ENCODE measurements at regions not wholly inside any gene's neighbourhood (a gene's known extent, or its start where the extent isn't known, plus 50 kb on each side); places are given as distances from the start of the nearest gene placed in this dataset.

DNA sequence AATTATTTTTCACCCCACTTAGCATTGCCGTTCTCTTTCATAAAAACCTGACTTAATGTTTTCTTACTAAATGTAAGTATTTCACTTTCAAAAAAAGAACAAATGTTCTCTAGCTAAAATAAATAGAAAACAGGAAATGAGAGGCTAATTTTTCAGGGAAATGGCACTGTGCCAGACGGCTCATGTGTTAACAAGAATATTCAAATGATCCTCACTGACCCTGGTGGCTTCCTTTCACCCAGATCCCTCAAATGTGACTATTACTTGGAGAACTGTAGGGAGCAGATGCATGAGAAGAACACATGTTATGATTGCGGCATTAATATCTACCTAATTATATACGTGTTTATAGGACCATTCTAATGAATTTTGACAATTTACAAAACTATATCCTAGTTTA, 827.7 kb downstream of the SOCS6 start:
- TF ChIP-seq, protein P1, sequence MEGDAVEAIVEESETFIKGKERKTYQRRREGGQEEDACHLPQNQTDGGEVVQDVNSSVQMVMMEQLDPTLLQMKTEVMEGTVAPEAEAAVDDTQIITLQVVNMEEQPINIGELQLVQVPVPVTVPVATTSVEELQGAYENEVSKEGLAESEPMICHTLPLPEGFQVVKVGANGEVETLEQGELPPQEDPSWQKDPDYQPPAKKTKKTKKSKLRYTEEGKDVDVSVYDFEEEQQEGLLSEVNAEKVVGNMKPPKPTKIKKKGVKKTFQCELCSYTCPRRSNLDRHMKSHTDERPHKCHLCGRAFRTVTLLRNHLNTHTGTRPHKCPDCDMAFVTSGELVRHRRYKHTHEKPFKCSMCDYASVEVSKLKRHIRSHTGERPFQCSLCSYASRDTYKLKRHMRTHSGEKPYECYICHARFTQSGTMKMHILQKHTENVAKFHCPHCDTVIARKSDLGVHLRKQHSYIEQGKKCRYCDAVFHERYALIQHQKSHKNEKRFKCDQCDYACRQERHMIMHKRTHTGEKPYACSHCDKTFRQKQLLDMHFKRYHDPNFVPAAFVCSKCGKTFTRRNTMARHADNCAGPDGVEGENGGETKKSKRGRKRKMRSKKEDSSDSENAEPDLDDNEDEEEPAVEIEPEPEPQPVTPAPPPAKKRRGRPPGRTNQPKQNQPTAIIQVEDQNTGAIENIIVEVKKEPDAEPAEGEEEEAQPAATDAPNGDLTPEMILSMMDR (IDR thresholded peaks at IDR 0.05; ENCODE audit: low read depth, low read length), result no peak
- TF ChIP-seq POLR2A (IDR thresholded peaks at IDR 0.05; ENCODE audit: extremely low read depth, insufficient read length), result no peak

All from NB4 (cell line).